ENCODE measurements at regions not wholly inside any gene's neighbourhood (a gene's known extent, or its start where the extent isn't known, plus 50 kb on each side); places are given as distances from the start of the nearest gene placed in this dataset.

DNA sequence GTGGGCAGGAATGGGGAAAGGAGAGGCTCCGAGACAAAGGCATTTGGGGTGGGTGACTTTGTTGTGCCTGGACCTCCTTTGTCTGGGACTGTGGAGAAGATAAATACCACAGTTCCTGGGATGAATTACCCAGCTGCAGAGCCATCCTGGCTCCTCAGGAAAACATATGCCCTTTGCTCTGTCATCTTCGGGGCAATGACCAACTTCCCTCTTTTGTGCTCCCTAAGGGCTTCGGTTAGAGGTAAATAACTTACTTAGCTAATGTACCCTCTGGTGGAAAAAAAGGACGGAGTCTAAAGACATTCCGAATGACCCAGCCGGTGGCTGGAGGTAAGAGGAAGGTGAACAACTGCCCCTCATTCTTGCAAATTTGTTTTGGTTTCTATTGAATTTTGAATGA is 345.7 kb downstream of the GATA3 start:
- Histone ChIP-seq H3F3A (ENCODE audit: low read depth) (no peaks in the 10 kb centered on the region), H3K9me3 (ENCODE audit: low read depth) (no peaks in the 10 kb centered on the region), H3K4me2 (no peak overlapping the region), H4K20me1 (ENCODE audit: low read depth) (no peaks in the 10 kb centered on the region), H3K9ac (no peak overlapping the region), H3K4me1 (peaks cover 34% of the 10 kb centered on the region), H3K79me2 (ENCODE audit: low read depth) (no peaks in the 10 kb centered on the region), H2AFZ (replicated peaks) (no peak overlapping the region), H3K4me3 (no peak overlapping the region), H3K36me3 (no peaks in the 10 kb centered on the region), H3K27ac (no peak overlapping the region), H3K27me3 (no peaks in the 10 kb centered on the region)
- H3K27ac Mint-ChIP-seq, result no peak overlapping the region
- H3K4me3 Mint-ChIP-seq, result no peak overlapping the region
- no peak for TF ChIP-seq EZH2phosphoT487 (IDR thresholded peaks at IDR 0.05)
- TF ChIP-seq, protein P1, sequence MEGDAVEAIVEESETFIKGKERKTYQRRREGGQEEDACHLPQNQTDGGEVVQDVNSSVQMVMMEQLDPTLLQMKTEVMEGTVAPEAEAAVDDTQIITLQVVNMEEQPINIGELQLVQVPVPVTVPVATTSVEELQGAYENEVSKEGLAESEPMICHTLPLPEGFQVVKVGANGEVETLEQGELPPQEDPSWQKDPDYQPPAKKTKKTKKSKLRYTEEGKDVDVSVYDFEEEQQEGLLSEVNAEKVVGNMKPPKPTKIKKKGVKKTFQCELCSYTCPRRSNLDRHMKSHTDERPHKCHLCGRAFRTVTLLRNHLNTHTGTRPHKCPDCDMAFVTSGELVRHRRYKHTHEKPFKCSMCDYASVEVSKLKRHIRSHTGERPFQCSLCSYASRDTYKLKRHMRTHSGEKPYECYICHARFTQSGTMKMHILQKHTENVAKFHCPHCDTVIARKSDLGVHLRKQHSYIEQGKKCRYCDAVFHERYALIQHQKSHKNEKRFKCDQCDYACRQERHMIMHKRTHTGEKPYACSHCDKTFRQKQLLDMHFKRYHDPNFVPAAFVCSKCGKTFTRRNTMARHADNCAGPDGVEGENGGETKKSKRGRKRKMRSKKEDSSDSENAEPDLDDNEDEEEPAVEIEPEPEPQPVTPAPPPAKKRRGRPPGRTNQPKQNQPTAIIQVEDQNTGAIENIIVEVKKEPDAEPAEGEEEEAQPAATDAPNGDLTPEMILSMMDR (IDR thresholded peaks at IDR 0.05), result no peak
- no peak for TF ChIP-seq EZH2 (IDR thresholded peaks at IDR 0.05)
- H3K36me3 Mint-ChIP-seq, result no peaks in the 10 kb centered on the region
- DNase-seq (ENCODE audit: low spot score), result no peak
- H3K4me1 Mint-ChIP-seq, result peaks cover 27% of the 10 kb centered on the region
- peaks cover 6% of the 10 kb centered on the region for H3K27me3 Mint-ChIP-seq (ENCODE audit: insufficient read depth, low read depth)
- H3K9me3 Mint-ChIP-seq, result no peaks in the 10 kb centered on the region

DNA sequence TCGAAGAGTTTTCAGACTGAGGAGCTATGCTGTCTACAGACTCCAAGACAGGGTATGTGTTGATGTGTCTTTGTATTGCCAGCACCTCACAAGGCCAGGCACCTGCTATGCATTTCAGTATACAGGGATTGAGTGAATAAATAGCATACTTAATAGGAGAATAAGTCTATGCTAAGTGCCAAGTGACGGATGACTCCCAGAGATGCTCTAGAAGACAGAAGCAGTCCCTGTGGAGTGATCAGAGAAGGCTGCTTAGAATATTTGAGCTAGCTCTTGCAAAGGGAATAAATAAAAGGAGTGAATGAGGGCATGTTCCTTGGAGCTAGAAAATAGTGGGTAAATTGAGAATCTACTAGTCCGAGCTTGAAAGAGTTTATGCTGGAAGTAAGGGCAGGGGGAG is 346.4 kb downstream of the GATA3 start:
- no peak for DNase-seq (ENCODE audit: low spot score)
- peaks cover 27% of the 10 kb centered on the region for H3K4me1 Mint-ChIP-seq
- no peak overlapping the region for H3K4me3 Mint-ChIP-seq
- no peaks in the 10 kb centered on the region for H3F3A ChIP-seq (ENCODE audit: low read depth)
- peaks cover 34% of the 10 kb centered on the region for H3K4me1 ChIP-seq
- H3K36me3 ChIP-seq, result no peaks in the 10 kb centered on the region
- H3K27ac ChIP-seq, result no peak overlapping the region
- TF ChIP-seq EZH2phosphoT487 (IDR thresholded peaks at IDR 0.05), result no peak
- no peak for TF ChIP-seq EZH2 (IDR thresholded peaks at IDR 0.05)
- TF ChIP-seq, protein P1 (IDR thresholded peaks at IDR 0.05), result no peak
- H3K36me3 Mint-ChIP-seq, result no peaks in the 10 kb centered on the region
- H3K9ac ChIP-seq, result no peak overlapping the region
- no peak overlapping the region for H3K27ac Mint-ChIP-seq
- H3K79me2 ChIP-seq (ENCODE audit: low read depth), result no peaks in the 10 kb centered on the region
- no peak overlapping the region for H3K4me3 ChIP-seq
- H3K27me3 ChIP-seq, result no peaks in the 10 kb centered on the region
- H3K9me3 Mint-ChIP-seq, result no peaks in the 10 kb centered on the region
- peaks cover 6% of the 10 kb centered on the region for H3K27me3 Mint-ChIP-seq (ENCODE audit: insufficient read depth, low read depth)
- H3K9me3 ChIP-seq (ENCODE audit: low read depth), result no peaks in the 10 kb centered on the region
- no peak overlapping the region for H3K4me2 ChIP-seq
- H2AFZ ChIP-seq (replicated peaks), result no peak overlapping the region
- H4K20me1 ChIP-seq (ENCODE audit: low read depth), result no peaks in the 10 kb centered on the region

DNA sequence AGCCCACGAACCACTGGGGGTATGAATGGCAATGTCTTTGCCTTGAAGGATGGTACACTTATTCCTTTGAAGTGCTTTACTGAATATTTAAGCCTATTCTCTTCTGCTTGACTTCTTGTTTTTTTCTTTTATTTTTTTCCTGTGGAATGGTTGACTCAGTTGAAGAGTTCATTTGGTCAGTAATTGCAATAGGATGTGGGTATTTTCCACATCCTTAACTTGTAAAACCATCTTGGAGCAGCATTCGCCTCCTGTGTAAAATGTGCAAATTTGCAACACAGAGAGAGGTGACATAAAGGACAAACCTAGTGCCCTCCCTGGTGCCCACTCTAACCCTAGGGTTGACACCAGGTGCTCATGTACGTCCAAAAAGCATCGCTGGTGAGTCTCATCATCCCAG is 347.0 kb downstream of the GATA3 start:
- H3K36me3 Mint-ChIP-seq, result no peaks in the 10 kb centered on the region

More for the DNA sequence above, 347.0 kb downstream of the GATA3 start:
- Histone ChIP-seq H3K4me1 (peaks cover 34% of the 10 kb centered on the region), H3F3A (ENCODE audit: low read depth) (no peaks in the 10 kb centered on the region), H3K79me2 (ENCODE audit: low read depth) (no peaks in the 10 kb centered on the region), H3K9ac (no peak overlapping the region), H2AFZ (replicated peaks) (no peak overlapping the region), H3K27ac (no peak overlapping the region), H3K4me3 (no peak overlapping the region), H4K20me1 (ENCODE audit: low read depth) (no peaks in the 10 kb centered on the region), H3K36me3 (no peaks in the 10 kb centered on the region), H3K4me2 (no peak overlapping the region), H3K9me3 (ENCODE audit: low read depth) (no peaks in the 10 kb centered on the region), H3K27me3 (no peaks in the 10 kb centered on the region)
- no peak overlapping the region for H3K4me3 Mint-ChIP-seq
- H3K27me3 Mint-ChIP-seq (ENCODE audit: insufficient read depth, low read depth), result peaks cover 6% of the 10 kb centered on the region
- peaks cover 27% of the 10 kb centered on the region for H3K4me1 Mint-ChIP-seq
- H3K9me3 Mint-ChIP-seq, result no peaks in the 10 kb centered on the region
- no peak for TF ChIP-seq EZH2phosphoT487 (IDR thresholded peaks at IDR 0.05)
- no peak for TF ChIP-seq EZH2 (IDR thresholded peaks at IDR 0.05)
- TF ChIP-seq, protein P1 (IDR thresholded peaks at IDR 0.05), result no peak
- DNase-seq (ENCODE audit: low spot score), result no peak
- no peak overlapping the region for H3K27ac Mint-ChIP-seq

All from neural progenitor cell (in vitro differentiated cells).